C4-2B (cell line): ENCODE measurements at regions not wholly inside any gene's neighbourhood (a gene's known extent, or its start where the extent isn't known, plus 50 kb on each side); places are given as distances from the start of the nearest gene placed in this dataset.

Source experiments
- ZFX ChIP-seq: fragments of 450-650 bp; IDR thresholded peaks from 2 replicates; pipeline ENCODE4 v1.6.1; 2017
- TF ChIP-seq, protein P1 (sequence below): fragments of 450-650 bp; conservative IDR thresholded peaks from 2 replicates; pipeline ENCODE4 v1.5.1; 2017; ENCODE audit warnings: mild to moderate bottlenecking

DNA sequence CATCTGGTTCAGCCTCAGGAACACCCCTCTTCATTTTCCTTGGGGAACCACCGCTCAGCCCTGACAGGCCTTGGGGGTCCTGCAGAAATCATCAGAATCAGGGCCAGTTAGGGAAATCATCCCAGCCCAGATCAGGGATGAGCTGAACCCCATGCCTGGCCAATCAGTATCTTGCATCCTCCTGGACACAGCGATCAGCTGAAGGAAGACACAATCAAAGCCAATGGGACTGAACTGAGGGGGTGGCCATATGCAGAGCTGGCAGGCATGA is 395.4 kb downstream of the MATN1 start:
- TF ChIP-seq, protein P1, sequence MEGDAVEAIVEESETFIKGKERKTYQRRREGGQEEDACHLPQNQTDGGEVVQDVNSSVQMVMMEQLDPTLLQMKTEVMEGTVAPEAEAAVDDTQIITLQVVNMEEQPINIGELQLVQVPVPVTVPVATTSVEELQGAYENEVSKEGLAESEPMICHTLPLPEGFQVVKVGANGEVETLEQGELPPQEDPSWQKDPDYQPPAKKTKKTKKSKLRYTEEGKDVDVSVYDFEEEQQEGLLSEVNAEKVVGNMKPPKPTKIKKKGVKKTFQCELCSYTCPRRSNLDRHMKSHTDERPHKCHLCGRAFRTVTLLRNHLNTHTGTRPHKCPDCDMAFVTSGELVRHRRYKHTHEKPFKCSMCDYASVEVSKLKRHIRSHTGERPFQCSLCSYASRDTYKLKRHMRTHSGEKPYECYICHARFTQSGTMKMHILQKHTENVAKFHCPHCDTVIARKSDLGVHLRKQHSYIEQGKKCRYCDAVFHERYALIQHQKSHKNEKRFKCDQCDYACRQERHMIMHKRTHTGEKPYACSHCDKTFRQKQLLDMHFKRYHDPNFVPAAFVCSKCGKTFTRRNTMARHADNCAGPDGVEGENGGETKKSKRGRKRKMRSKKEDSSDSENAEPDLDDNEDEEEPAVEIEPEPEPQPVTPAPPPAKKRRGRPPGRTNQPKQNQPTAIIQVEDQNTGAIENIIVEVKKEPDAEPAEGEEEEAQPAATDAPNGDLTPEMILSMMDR = no peak
- no peak for TF ChIP-seq ZFX
